ENCODE measurements at regions not wholly inside any gene's neighbourhood (a gene's known extent, or its start where the extent isn't known, plus 50 kb on each side); places are given as distances from the start of the nearest gene placed in this dataset.

- TF ChIP-seq CTCF (CRISPR knock-in tag; IDR thresholded peaks at IDR 0.05) (no peak), ZBTB42 (CRISPR knock-in tag; IDR thresholded peaks at IDR 0.05) (no peak), ZFP41 (CRISPR knock-in tag; IDR thresholded peaks at IDR 0.05; ENCODE audit: borderline replicate concordance) (no peak), POLR2AphosphoS5 (IDR thresholded peaks at IDR 0.05; ENCODE audit: low read depth, low read length) (no peak), HIC2 (CRISPR knock-in tag; IDR thresholded peaks at IDR 0.05; ENCODE audit: low read depth) (no peak), CBFB (CRISPR knock-in tag; IDR thresholded peaks at IDR 0.05) (no peak), ATF1 (CRISPR knock-in tag; IDR thresholded peaks at IDR 0.05) (no peak), ZNF639 (CRISPR knock-in tag; conservative IDR thresholded peaks at IDR 0.05) (no peak), ZNF740 (CRISPR knock-in tag; IDR thresholded peaks at IDR 0.05) (no peak), ZNF367 (CRISPR knock-in tag; IDR thresholded peaks at IDR 0.05; ENCODE audit: borderline replicate concordance) (no peak), NONO (IDR thresholded peaks at IDR 0.05) (no peak), NONO (CRISPR knock-in tag; conservative IDR thresholded peaks at IDR 0.05) (no peak), AGO2 (optimal IDR thresholded peaks at IDR 0.05; ENCODE audit: low read depth, low read length) (no peak), LCORL (IDR thresholded peaks at IDR 0.05) (no peak), LCORL (CRISPR knock-in tag; IDR thresholded peaks at IDR 0.05) (no peak)
Measured at GRCh38 chr13:58144616-58145015, 513.1 kb downstream of the PCDH17 start.

All from HepG2 (cell line).